HG03469 (cell line): ENCODE measurements at regions not wholly inside any gene's neighbourhood (a gene's known extent, or its start where the extent isn't known, plus 50 kb on each side); places are given as distances from the start of the nearest gene placed in this dataset.

Experiments
- ATAC-seq: cut with Tn5 transposase; IDR thresholded peaks from one replicate; pipeline ENCODE4 v1.9.1; 2021; ENCODE audit warnings: mild to moderate bottlenecking, moderate library complexity, moderate number of reproducible peaks; ENCODE audit not compliant: unreplicated experiment

DNA sequence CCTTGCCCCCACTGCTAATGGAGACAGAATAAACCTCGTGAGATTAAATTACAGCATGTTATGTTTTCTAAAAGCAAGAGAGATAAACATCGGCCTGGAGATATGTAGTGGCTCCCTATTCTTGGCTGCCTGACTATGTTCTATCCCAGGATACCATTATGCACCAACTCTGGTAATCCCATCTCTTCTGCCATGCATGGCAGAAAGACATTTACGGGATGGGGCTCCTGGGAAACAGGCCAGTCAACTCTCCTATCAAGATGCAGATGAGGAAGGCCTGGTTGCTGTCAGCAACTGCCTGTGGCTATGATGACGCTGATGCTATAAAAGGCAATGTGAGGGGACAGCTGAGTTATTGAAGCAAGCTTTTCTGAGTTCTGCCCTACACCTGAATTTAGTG lies 166.2 kb upstream of the VCX3A start:
- ATAC-seq, result no peak

DNA sequence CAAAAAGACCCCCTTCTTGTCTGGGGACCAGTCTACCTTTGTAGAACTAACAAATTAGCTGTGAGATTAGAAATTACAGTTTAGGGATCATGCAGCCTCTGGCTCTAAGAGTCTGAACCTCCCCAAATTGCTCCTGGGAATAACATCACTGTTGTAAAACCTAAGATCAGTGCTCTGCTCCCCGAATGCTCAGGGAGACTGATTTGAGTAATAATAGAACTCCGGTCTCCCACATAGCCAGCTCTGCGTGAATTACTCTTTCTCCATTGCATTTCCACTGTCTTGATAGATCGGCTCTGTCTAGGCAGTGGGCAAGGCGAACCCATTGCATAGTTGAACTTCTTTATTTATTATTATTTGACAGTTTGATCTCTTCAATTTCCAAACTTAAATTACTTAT lies 160.8 kb upstream of the VCX3A start:
- ATAC-seq, result no peak

DNA sequence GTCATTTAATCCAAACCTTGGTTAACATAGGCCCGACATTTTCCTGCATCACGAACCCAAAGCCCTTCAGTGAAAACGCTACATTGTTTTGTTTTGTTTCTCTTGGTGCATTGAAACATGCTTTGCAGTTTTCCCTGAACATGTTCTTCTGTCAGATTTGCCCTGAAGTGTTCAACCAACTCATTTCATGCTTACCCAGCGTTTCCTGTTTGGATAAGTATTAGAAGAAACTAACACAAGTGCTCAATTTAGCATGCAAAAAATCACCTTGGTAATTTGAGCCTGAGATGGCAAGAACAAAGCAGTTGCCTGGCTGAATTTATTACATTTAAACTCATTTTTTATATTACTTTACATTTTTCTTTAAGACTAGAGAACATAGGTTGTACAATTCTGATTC lies 160.1 kb upstream of the VCX3A start:
- ATAC-seq, result no peak

DNA sequence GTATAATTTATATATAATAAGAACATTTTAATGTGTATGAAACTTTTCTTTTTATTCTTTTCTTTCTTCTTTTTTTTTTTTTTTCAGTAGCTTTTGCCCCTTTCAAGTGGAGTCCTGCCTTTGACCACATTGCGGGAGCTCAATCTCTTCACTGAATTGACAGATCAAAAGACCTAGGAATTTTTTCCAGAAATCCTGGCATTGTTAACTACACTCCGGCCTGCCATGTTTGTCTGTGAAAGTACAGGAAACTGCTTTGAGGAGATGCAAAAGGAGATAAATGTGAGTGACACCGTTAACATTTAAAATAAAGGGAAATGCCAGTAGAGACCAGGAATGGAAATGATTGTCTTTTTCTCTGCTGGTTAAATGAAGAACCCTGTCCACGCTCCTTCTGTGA lies 159.3 kb upstream of the VCX3A start:
- ATAC-seq, result no peak

DNA sequence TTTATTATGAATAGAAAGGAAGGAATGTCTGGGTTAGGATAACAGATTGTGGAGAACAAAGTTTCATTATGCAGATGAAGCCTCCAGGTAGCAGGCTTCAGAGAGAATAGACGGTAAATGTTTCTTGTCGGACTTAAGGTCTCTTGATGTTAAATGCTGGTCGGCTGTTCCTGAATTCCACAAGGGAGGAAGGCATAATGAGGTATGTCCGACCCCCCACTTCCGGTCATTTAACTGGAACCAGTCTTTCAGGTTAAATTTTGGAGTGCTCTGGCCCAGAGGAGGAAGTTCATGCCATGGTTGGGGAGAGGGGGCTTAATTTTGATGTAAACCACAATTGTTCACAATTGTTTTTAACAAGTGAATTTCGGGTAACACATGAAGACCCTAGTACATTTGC lies 158.1 kb upstream of the VCX3A start:
- ATAC-seq, result no peak

DNA sequence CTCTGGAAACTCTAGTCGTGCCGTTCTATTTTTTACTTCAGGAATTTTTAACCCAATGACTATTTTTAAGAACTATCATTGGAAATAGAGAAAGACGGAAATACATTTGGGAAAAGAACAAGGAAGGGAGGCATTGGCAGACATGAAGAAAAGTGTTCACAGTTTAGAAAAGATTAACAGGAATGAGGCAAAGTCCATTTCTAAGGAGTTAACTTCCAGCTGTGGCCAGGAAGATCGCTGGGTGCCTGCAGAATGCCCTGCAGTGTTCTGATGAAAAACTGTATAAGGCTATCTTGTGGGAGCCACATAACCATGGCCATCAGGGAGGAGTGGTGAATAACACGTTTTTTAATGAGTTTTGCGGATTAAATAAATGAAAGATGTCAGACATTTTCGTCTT lies 150.6 kb upstream of the VCX3A start:
- ATAC-seq, result no peak

DNA sequence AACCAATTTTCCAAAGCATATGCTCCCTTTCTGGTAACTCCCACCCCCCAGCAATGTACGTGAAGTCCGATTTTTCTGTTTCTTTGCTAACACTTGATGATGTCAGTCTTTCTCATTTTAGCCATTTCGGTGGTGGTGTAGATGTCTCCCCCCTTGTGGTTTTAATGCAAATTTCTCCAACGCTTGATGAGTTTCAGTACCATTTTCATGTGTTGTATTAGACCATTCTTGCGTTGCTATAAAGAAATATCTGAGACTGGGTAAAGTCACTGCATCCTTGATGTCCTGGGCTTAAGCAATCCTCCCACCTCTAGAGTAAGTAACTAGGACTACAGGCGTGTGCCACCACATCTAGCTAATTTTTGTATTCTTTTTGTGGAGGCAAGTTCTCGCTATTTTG lies 148.4 kb upstream of the VCX3A start:
- ATAC-seq, result no peak

DNA sequence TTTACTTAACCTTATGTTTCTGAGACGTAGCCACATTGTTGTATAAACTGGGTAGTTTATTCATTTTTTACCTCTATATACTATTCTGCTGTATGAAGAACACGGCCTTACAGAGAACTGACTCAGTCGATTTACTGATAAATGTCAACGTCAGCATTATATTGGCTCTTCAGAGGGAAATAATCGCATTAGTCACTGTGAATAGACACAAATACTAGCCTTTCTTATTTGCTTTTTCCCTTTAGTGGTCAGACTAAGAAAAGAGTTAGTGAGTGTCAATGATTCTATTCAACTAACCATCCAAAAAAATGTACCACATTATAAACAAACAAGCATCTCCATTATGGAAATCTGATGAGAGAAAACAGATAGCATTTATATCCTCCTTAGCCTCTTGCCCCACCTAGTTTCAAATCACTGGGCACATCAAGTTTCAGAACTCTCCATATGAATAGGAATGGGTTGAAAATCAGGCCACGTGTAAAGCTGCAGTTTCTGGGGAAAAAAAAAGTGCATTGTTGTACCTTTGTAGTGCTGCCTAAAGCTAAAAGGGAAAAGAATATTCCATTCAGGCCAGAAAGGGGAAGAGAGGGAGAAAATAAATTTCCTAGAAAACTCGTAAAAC lies 146.7 kb upstream of the VCX3A start:
- no peak for ATAC-seq

DNA sequence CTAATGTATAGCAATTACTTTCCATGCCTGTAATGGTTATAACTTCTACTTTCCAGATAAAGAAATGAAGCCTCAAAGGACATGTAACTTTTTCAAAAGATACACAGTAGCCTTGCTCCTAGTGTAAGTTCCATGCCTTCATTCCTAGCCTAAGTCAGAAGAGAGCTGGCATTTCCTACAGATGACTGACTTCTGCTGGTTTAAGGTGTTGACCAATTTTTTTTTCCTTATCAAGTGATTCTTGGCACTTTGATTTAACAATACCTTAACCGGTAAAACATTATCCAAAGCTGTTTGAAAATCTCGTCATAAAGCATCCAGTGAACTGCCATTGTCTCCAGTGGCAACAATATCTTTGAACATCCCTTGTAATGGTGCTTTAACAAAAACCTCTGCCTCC lies 145.1 kb upstream of the VCX3A start:
- ATAC-seq, result no peak

DNA sequence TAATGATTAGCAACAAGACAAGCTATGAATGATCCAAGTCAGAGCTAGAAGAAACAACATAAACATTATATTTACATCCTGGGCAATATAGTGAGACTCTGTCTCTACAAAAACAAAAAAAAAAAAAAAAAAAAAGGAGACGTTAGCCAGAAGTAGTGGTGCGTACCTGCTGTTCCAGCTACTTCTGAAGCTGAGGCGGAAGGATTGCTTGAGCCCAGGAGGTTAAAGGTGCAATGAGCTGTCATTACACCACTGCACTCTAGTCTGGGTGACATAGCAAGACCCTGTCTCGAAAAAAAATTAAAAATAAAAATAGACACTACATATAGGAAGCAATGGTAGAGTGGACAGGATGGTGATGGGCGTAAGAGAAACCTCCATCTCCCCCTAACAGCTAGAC lies 144.6 kb upstream of the VCX3A start:
- no peak for ATAC-seq

DNA sequence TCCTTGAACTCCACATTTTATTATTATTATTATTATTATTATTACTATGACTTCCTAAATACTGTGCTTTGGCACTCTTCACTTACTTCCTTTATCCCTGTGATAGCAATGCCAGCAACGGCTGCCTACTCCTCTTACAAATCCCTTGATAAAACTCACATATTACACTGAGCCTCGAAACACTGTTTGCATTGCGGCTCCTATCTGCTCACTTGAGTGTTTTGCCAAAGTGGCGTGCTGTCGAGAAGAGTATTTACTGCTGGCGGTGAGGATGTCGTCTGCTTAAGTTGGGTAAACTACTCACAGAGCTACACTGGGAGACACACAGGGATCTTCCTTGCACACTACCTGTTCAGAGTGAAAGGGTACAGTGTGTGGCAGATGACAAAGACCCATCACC lies 143.4 kb upstream of the VCX3A start:
- no peak for ATAC-seq

DNA sequence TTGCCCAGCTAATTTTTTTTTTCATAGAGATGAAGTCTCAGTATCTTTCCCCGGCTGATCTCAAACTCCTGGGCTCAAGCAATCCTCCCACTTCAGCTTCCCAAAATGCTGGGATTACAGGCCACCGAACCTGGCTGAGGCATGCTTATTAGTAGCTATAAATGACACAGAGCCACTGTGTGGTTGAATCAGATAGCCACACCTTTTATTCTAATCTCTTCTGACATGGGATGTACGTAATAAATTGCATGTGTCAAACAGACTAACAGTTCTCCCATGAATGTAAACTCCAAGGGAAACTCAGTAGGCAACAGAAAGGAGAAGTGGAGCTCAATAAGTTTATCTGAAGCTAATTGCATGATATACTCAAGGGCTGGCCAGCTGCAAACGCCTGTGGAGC lies 139.8 kb upstream of the VCX3A start:
- ATAC-seq, result no peak

DNA sequence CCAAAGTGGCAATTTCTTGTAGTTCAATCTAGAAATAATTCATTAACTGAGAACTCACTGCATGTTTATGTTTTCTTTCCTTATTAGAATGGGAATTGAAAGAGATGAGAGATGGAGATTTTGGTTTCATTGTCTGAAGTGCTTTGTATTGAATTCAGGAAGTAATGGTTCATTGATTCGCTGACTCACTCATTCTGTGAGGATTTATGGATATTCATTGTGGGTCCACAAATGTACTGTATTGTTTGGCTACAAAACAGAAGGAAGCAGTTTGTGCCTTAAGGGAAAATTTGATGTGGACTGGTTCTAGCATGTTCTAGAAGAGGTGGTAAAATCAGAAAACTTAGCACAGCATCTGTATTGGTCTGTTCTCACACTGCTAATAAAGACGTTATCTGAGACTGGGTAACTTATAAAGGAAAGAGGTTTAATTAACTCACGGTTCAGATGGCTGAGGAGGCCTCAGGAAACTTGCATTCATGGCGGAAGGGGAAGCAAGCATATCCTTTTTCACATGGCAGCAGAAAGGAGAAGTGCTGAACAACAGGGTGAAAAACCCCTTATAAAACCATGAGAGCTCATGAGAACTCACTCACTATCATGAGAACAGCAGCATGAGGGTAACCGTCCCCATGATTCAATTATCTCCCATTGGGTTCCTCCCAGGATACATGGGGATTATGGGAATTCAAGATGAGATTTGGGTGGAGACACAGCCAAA lies 132.3 kb upstream of the VCX3A start:
- ATAC-seq, result no peak

DNA sequence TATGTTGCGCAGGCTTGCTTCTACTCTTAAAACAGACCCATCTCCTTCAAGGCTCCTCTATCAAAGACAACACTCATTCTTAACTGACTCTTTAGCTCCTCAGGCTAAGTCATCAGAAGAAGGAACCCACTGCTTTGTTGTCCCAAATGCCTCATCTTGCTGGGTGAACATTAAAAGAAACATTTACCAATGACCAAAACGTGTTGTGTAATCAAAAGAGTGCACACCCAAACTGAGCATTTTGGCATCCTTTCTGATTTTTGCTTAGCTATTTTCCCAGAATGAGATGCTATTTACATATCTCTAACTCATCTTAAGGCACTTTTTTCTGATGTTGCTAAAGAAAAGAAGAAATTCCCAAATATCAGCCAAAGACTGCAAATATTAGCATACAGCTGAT lies 131.7 kb upstream of the VCX3A start:
- no peak for ATAC-seq

DNA sequence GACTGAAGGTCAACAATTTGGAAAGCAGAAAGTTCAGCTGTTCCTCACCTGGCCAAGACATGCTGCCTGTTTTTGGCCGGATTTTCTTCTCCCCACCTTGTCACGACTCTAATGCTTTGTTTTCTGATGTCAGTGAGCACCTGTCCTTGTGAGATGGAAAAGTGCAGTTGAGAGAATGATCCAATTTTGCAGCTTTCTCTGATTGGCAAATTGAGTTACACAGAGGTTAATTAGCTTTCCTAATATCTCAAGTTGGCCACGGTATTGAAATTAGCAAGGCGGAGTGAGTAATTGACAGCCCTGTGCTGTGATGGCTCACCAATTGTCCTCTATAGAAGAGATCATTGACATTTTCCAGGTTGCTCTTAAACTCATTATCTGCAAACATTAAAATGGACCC lies 126.8 kb upstream of the VCX3A start:
- ATAC-seq, result no peak

DNA sequence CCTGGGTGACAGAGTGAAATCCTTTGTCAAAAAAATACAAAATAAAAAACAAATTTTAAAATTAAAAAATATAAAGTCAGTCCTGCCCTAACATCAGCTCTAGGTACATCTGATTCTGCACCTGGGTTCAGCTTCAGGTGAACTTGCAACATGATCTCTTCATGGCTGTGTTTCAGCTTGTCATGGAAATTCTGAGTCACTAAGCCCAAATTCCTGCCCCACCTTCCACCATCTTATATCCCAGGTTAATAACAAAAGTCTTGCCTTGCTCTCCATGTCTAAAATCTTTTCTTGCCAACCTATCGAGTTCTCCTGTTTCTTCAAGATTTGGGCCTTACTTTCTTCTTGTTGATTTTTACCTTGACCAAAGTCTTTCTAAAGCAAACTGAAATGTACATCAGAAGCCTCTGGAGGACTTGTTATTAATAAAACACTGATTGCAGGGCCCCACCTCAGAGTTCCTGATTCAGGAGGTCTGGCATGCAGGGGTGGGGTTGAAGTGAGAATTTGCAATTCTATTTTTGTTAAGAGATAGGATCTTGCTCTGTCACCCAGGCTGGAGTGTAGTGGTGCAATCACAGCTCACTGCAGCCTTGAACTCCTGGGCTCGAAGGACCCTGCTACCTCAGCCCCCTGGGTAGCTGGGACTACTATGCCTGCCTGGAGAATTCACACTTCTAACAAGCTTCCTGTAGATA lies 125.8 kb upstream of the VCX3A start:
- ATAC-seq, result no peak

DNA sequence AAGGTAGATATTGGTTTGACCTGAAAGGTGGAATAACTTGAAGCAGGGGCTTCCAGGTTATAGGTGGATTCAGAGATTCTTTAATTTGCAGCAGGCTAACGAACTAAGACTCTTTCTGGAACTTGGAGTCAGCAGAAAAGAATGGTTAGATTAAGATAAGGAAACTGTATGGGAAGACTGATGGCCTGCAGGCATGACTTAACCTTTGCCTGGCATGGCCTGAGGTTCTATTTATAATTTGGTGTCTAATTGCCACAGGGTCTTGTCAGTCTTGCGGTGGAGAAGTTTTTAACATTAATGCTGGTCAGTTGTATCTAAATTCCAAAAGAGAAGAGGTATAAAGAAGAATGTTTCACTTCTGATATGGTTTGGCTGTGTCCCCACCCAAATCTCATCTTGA lies 110.3 kb upstream of the VCX3A start:
- no peak for ATAC-seq

DNA sequence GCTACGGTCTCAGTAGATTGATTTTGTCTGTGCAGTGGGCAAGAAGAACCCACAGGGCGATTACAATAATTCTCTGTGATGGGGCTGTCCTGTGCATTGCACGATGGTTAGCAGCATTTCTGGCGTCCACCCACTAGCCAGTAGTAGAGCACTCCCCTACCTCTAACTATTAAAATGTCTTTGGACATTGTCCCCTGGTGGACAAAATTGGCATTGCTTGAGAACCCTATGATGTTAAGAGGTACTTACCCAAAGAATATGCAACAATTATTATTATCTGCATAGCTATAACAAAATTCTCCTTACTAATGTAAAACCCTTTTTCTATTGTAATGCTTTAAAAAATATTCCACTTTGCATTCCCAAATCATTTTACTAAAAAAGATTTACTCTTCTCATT lies 109.5 kb upstream of the VCX3A start:
- no peak for ATAC-seq

DNA sequence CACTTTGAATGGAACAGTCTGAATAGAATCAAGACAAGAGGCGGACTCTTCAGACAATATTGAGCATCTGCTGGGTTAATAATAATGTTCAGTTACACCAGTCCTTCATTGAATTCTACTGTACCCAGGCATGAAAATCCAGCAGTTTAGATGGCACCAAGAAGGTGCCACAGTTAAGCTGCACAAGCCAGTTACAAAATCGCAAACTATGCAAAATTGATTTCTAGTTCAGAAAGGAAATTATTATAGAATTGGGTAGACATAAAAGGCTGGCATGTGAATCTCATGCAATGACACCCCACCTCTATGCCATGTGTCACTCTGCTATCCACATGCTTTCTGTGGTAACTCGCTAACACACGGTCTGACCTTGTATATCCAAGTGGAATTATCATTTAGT lies 105.8 kb upstream of the VCX3A start:
- no peak for ATAC-seq

DNA sequence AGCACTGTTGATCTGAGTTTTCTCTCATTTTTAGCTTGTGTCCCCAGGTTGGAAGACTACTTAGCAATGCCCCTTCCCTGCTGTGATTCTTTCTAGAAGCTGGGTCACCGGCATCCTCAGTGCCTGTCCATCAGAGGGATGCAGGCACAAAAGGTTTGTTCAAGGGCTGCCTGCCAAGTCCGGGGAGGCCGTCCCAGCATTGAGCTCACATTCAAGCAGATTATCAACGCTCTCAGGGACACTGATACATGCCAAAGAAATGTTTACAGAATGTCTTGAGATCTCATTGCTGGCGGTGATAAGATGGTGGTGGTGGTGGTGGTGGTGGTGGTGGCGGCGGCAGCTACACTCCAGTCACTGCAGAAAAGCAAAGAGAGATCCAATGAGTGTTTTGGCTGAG lies 79.6 kb upstream of the VCX3A start:
- no peak for ATAC-seq

DNA sequence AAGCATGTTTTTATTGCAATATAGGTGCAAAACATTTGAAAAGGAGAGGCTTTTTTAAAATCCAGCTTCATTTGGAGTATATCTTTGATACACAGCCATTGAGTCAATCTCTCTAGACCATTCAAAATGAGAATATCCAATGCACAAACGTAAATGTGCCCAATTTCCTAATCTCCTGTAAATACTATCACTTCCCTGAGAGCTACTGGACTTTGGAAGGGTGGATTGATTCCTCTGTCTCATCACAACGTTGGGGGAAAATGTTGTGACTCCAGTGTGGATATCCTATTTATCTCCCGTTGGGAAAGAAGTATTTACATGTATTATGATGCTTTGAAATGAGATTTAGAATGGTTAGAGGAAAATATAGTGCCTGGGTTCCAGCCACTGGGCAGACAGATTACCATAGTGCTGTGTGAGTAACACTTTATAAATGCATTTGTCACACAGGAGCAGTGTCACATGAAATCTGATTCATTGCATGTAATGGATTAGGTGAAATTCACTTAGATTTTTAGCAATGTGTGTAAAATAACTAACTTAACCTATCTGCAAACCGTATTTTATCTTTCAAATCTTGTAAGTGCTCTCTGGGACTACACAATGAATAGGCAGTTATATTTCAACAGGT lies 64.4 kb upstream of the VCX3A start:
- no peak for ATAC-seq
